Activated B cell treated with CpG ODN at 0.5 μM for 24 hours (primary cell): ENCODE measurements at regions not wholly inside any gene's neighbourhood (a gene's known extent, or its start where the extent isn't known, plus 50 kb on each side); places are given as distances from the start of the nearest gene placed in this dataset.

Source experiments
- ATAC-seq: fragments of 200-7000 bp; cut with Tn5 transposase; one replicate; pipeline ENCODE4 v1.10.0; 2021; ENCODE audit warnings: low read depth, mild to moderate bottlenecking, moderate library complexity
- CTCF ChIA-PET: fragments of 350-600 bp; sonication (Branson Sonifier 250); formaldehyde crosslinking; loops from one replicate; lab custom pipeline; 2021; ENCODE audit warnings: antibody characterized with exemption; lab: Charles Lee
- POLR2A ChIA-PET: fragments of 350-600 bp; sonication (Branson Sonifier 250); formaldehyde crosslinking; loops from one replicate; lab custom pipeline; 2021; ENCODE audit warnings: antibody characterized with exemption; lab: Charles Lee
- DNase-seq: peaks from one replicate; pipeline ENCODE4 v3.0.0; 2022
- H3K27ac Mint-ChIP-seq: one replicate; pipeline ENCODE4 v1.8.0; 2020; ENCODE audit warnings: mixed read lengths
- H3K27me3 Mint-ChIP-seq: one replicate; pipeline ENCODE4 v1.8.0; 2021; ENCODE audit warnings: mixed read lengths
- H3K36me3 Mint-ChIP-seq: one replicate; pipeline ENCODE4 v1.8.0; 2021; ENCODE audit warnings: low read depth, mixed read lengths
- H3K4me1 Mint-ChIP-seq: one replicate; pipeline ENCODE4 v1.8.0; 2021; ENCODE audit warnings: mixed read lengths
- H3K4me3 Mint-ChIP-seq: one replicate; pipeline ENCODE4 v1.8.0; 2020; ENCODE audit warnings: mild to moderate bottlenecking, mixed read lengths
- H3K9me3 Mint-ChIP-seq: one replicate; pipeline ENCODE4 v1.8.0; 2020; ENCODE audit warnings: mixed read lengths
- intact Hi-C: fragments of 100-400 bp; cut with micrococcal nuclease; formaldehyde crosslinking; loops from one replicate; pipeline ENCODE4 v1.15.1; 2024
- TF ChIP-seq, protein P1 (sequence below): fragments of 200-600 bp; IDR thresholded peaks from one replicate; pipeline ENCODE4 v1.8.0; 2022; ENCODE audit warnings: antibody characterized with exemption, mild to moderate bottlenecking

DNA sequence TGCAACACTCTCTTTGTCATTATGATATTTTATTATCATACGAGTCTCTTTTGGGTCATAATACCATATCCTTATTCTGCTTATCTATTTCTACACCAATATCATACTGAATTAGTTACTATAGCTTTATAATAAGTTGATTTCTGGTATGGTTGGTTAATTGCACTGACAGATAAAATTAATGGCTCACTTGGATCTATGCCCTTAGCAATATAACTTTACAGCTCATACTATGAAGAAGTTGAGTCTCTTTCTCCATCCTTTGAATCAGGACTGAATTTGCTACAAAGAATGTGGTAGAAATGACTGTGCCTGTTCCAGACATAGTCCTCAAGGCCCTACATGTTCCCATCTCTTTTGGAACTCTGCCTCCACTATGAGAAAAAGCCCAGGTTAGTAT lies 139.7 kb upstream of the DYRK2 start:
- H3K27ac Mint-ChIP-seq, result no peak overlapping the region
- peaks cover 11% of the 10 kb centered on the region for H3K27me3 Mint-ChIP-seq
- intact Hi-C loops, result no loop called here
- ChIA-PET POLR2A (no interaction called here), CTCF (no interaction called here)
- no peak overlapping the region for H3K4me3 Mint-ChIP-seq
- peaks cover 2% of the 10 kb centered on the region for H3K4me1 Mint-ChIP-seq
- ATAC-seq (no peak), DNase-seq (no peak)
- no peaks in the 10 kb centered on the region for H3K36me3 Mint-ChIP-seq
- TF ChIP-seq, protein P1, sequence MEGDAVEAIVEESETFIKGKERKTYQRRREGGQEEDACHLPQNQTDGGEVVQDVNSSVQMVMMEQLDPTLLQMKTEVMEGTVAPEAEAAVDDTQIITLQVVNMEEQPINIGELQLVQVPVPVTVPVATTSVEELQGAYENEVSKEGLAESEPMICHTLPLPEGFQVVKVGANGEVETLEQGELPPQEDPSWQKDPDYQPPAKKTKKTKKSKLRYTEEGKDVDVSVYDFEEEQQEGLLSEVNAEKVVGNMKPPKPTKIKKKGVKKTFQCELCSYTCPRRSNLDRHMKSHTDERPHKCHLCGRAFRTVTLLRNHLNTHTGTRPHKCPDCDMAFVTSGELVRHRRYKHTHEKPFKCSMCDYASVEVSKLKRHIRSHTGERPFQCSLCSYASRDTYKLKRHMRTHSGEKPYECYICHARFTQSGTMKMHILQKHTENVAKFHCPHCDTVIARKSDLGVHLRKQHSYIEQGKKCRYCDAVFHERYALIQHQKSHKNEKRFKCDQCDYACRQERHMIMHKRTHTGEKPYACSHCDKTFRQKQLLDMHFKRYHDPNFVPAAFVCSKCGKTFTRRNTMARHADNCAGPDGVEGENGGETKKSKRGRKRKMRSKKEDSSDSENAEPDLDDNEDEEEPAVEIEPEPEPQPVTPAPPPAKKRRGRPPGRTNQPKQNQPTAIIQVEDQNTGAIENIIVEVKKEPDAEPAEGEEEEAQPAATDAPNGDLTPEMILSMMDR, result no peak
- no peaks in the 10 kb centered on the region for H3K9me3 Mint-ChIP-seq

DNA sequence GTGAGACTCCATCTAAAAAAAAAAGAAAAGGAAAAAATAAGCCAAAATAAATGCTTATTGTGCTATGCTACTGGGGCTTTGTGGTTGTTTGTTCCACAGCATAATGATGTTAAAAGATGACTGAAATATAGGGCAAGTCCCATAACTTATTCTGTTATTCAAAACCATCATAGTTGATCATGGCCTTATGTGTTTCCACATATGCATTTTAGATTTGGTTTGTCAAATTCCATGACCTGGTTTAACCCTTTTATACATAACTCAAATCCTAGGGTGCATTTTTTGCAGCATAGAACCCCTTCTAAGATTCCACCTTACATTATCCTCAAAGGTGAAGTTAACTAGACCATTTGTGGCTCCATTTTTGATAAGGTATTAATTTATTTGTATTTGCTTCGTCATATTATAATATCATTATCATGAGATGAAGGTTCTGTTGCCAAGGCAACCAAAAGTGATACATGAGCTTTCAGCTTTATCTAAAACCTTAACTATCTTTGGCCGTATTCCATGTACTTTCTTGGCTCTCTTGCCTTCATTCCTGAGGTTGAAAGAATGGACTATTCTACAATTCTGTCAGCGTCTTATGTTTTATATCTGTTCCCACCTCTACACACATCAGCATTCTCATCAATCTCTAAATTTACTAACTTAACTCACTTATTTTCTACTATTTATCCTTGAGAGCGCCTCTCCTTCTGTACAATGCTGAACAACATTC lies 138.7 kb upstream of the DYRK2 start:
- TF ChIP-seq, protein P1, result no peak
- Mint-ChIP-seq H3K27ac (no peak overlapping the region), H3K27me3 (peaks cover 9% of the 10 kb centered on the region), H3K4me3 (no peak overlapping the region), H3K4me1 (peaks cover 2% of the 10 kb centered on the region), H3K9me3 (no peaks in the 10 kb centered on the region), H3K36me3 (no peaks in the 10 kb centered on the region)
- intact Hi-C loops, result no loop called here
- POLR2A ChIA-PET, result no interaction called here
- CTCF ChIA-PET, result no interaction called here
- DNase-seq (no peak), ATAC-seq (no peak)

GRCh38 chr12:67512061-67512460 lies 136.5 kb upstream of the DYRK2 start:
- no peak for DNase-seq
- no peaks in the 10 kb centered on the region for H3K9me3 Mint-ChIP-seq
- peaks cover 18% of the 10 kb centered on the region for H3K4me1 Mint-ChIP-seq
- ChIA-PET POLR2A (no interaction called here), CTCF (no interaction called here)
- no peaks in the 10 kb centered on the region for H3K36me3 Mint-ChIP-seq
- ATAC-seq, result no peak
- intact Hi-C loops, result no loop called here
- no peak overlapping the region for H3K27ac Mint-ChIP-seq
- H3K4me3 Mint-ChIP-seq, result no peak overlapping the region
- TF ChIP-seq, protein P1, result no peak
- H3K27me3 Mint-ChIP-seq, result peaks cover 8% of the 10 kb centered on the region

- H3K4me3 Mint-ChIP-seq, result no peak overlapping the region
- ATAC-seq (no peak), DNase-seq (no peak)
- no peaks in the 10 kb centered on the region for H3K9me3 Mint-ChIP-seq
- TF ChIP-seq, protein P1, result no peak
- intact Hi-C loops, result no loop called here
- POLR2A ChIA-PET, result interaction anchor here (0.6 kb wide), 1 partner anchor 47 kb away, joined by 4 read pairs; no protein-coding TSS in a partner anchor
- peaks cover 18% of the 10 kb centered on the region for H3K4me1 Mint-ChIP-seq
- CTCF ChIA-PET, result no interaction called here
- no peak overlapping the region for H3K27ac Mint-ChIP-seq
- H3K27me3 Mint-ChIP-seq, result peaks cover 9% of the 10 kb centered on the region
- H3K36me3 Mint-ChIP-seq, result no peaks in the 10 kb centered on the region
These were observed 134.0 kb upstream of the DYRK2 start for GRCh38 chr12:67514502-67514901.

- ChIA-PET POLR2A (no interaction called here), CTCF (no interaction called here)
- H3K27me3 Mint-ChIP-seq, result peaks cover 9% of the 10 kb centered on the region
- DNase-seq, result no peak
- intact Hi-C loops, result no loop called here
- no peaks in the 10 kb centered on the region for H3K9me3 Mint-ChIP-seq
- no peak for ATAC-seq
- TF ChIP-seq, protein P1, result no peak
- H3K4me3 Mint-ChIP-seq, result no peak overlapping the region
- H3K27ac Mint-ChIP-seq, result peak overlapping the region; percentile 13
- no peaks in the 10 kb centered on the region for H3K36me3 Mint-ChIP-seq
- H3K4me1 Mint-ChIP-seq, result peaks cover 18% of the 10 kb centered on the region
These were observed 132.7 kb upstream of the DYRK2 start for GRCh38 chr12:67515679-67516340.
